HG02852 (cell line): ENCODE measurements at regions not wholly inside any gene's neighbourhood (a gene's known extent, or its start where the extent isn't known, plus 50 kb on each side); places are given as distances from the start of the nearest gene placed in this dataset.
"Not testable (repeated sequence)": the region's sequence is repeated elsewhere in the genome, so short reads cannot be mapped to it uniquely, and the experiment has no call there.

Experiments
- ATAC-seq: cut with Tn5 transposase; IDR thresholded peaks from one replicate; pipeline ENCODE4 v1.9.1; 2021; ENCODE audit warnings: mild to moderate bottlenecking, moderate library complexity; ENCODE audit not compliant: unreplicated experiment

- ATAC-seq, result no peak
Observed at GRCh38 chr4:167908816-167909215, 183.5 kb upstream of the ANXA10 start.

GRCh38 chr4:167912535-167912934 lies 179.8 kb upstream of the ANXA10 start:
- ATAC-seq, result not testable (repeated sequence)

- no peak for ATAC-seq
Observed at GRCh38 chr4:167918077-167918476, 174.3 kb upstream of the ANXA10 start.

GRCh38 chr4:167930166-167930565 lies 162.2 kb upstream of the ANXA10 start:
- no peak for ATAC-seq

GRCh38 chr4:167934216-167934615 lies 158.1 kb upstream of the ANXA10 start:
- no peak for ATAC-seq

- ATAC-seq, result no peak
Observed at GRCh38 chr4:167939863-167940616, 152.3 kb upstream of the ANXA10 start.

GRCh38 chr4:167943872-167944505 lies 148.3 kb upstream of the ANXA10 start:
- ATAC-seq, result no peak

GRCh38 chr4:167944721-167945120 lies 147.6 kb upstream of the ANXA10 start:
- no peak for ATAC-seq

GRCh38 chr4:167955006-167955405 lies 137.3 kb upstream of the ANXA10 start:
- ATAC-seq, result no peak

- no peak for ATAC-seq
Observed at GRCh38 chr4:167956676-167957075, 135.7 kb upstream of the ANXA10 start.

- ATAC-seq, result no peak
Observed at GRCh38 chr4:167964766-167965373, 127.5 kb upstream of the ANXA10 start.

GRCh38 chr4:167966143-167966542 lies 126.2 kb upstream of the ANXA10 start:
- ATAC-seq, result no peak

GRCh38 chr4:167973513-167973912 lies 118.8 kb upstream of the ANXA10 start:
- ATAC-seq, result no peak

GRCh38 chr4:167985565-167985964 lies 106.8 kb upstream of the ANXA10 start:
- ATAC-seq, result no peak

- ATAC-seq, result no peak
Observed at GRCh38 chr4:167986044-167986443, 106.3 kb upstream of the ANXA10 start.

- ATAC-seq, result no peak
Observed at GRCh38 chr4:167987285-167987684, 105.1 kb upstream of the ANXA10 start.

- ATAC-seq, result no peak
Observed at GRCh38 chr4:167989815-167990214, 102.5 kb upstream of the ANXA10 start.

GRCh38 chr4:168008112-168008511 lies 84.2 kb upstream of the ANXA10 start:
- ATAC-seq, result not testable (repeated sequence)

- ATAC-seq, result no peak
Observed at GRCh38 chr4:168019019-168019651, 73.2 kb upstream of the ANXA10 start.

- ATAC-seq, result no peak
Observed at GRCh38 chr4:168019921-168020320, 72.4 kb upstream of the ANXA10 start.

GRCh38 chr4:168021666-168022065 lies 70.7 kb upstream of the ANXA10 start:
- no peak for ATAC-seq

- no peak for ATAC-seq
Observed at GRCh38 chr4:168028568-168028967, 63.8 kb upstream of the ANXA10 start.
